NB4 (cell line): ENCODE measurements at regions not wholly inside any gene's neighbourhood (a gene's known extent, or its start where the extent isn't known, plus 50 kb on each side); places are given as distances from the start of the nearest gene placed in this dataset.

Experiments used
- CTCF ChIP-seq: IDR thresholded peaks from one replicate; pipeline ENCODE4 v1.5.1; 2012; ENCODE audit warnings: low read depth, low read length
- MAX ChIP-seq: IDR thresholded peaks from 2 replicates; pipeline ENCODE4 v1.6.1; 2011; ENCODE audit warnings: low read depth, low read length
- MYC ChIP-seq: IDR thresholded peaks from 2 replicates; pipeline ENCODE4 v1.6.1; 2011; ENCODE audit warnings: low read depth, low read length
- POLR2A ChIP-seq: IDR thresholded peaks from 2 replicates; pipeline ENCODE4 v1.6.1; 2011; ENCODE audit warnings: mild to moderate bottlenecking; ENCODE audit not compliant: insufficient read length; ENCODE audit errors: extremely low read depth

- TF ChIP-seq CTCF, result no peak
- no peak for TF ChIP-seq POLR2A
- no peak for TF ChIP-seq MAX
- no peak for TF ChIP-seq MYC
Measured at GRCh38 chr2:182573553-182573952, 142.5 kb upstream of the DNAJC10 start.
